ENCODE measurements at regions not wholly inside any gene's neighbourhood (a gene's known extent, or its start where the extent isn't known, plus 50 kb on each side); places are given as distances from the start of the nearest gene placed in this dataset.

GRCh38 chr6:4717124-4717523, 59.1 kb upstream of the CDYL start:
- intact Hi-C loops (cut with DNase I) = no loop called here
- Histone ChIP-seq H3K9me3 (replicated peaks in 1 of 3) (no peaks in the 10 kb centered on the region), H3K4me1 (replicated peaks in 1 of 2) (no peaks in the 10 kb centered on the region), H3K27ac (no peak overlapping the region), H3K27me3 (no peaks in the 10 kb centered on the region), H3K36me3 (replicated peaks in 1 of 2) (no peaks in the 10 kb centered on the region), H3K4me3 (no peak overlapping the region)
- TF ChIP-seq POLR2A (IDR thresholded peaks at IDR 0.05) = no peak
- TF ChIP-seq CTCF (IDR thresholded peaks at IDR 0.05) = no peak
- 78 to 94% (median 88%) methylated on average over 4 of the region's 4 CpGs for WGBS, 4 donors
- no peak for DNase-seq

- H3K36me3 ChIP-seq (replicated peaks in 1 of 2) = no peaks in the 10 kb centered on the region
- no peak for DNase-seq
- intact Hi-C loops (cut with DNase I) = no loop called here
- no peak overlapping the region for H3K27ac ChIP-seq
- WGBS, 4 donors = 88 to 91% (median 89%) methylated on average over 8 of the region's 8 CpGs
- H3K9me3 ChIP-seq (replicated peaks in 1 of 3) = no peaks in the 10 kb centered on the region
- no peak overlapping the region for H3K4me3 ChIP-seq
- H3K4me1 ChIP-seq (replicated peaks in 1 of 2) = no peaks in the 10 kb centered on the region
- TF ChIP-seq POLR2A (IDR thresholded peaks at IDR 0.05) (no peak), CTCF (IDR thresholded peaks at IDR 0.05) (no peak)
- no peaks in the 10 kb centered on the region for H3K27me3 ChIP-seq
Observed at GRCh38 chr6:4714961-4715501, 61.2 kb upstream of the CDYL start.

- DNase-seq = no peak
- Histone ChIP-seq H3K36me3 (replicated peaks in 1 of 2) (no peaks in the 10 kb centered on the region), H3K4me3 (no peak overlapping the region), H3K27me3 (no peaks in the 10 kb centered on the region), H3K9me3 (replicated peaks in 1 of 3) (no peaks in the 10 kb centered on the region), H3K27ac (no peak overlapping the region), H3K4me1 (replicated peaks in 1 of 2) (no peaks in the 10 kb centered on the region)
- intact Hi-C loops (cut with DNase I) = no loop called here
- WGBS, 4 donors = 90 to 92% (median 92%) methylated on average over 9 of the region's 9 CpGs
- TF ChIP-seq CTCF (IDR thresholded peaks at IDR 0.05) (no peak), POLR2A (IDR thresholded peaks at IDR 0.05) (no peak)
Observed at GRCh38 chr6:4712291-4712690, 63.9 kb upstream of the CDYL start.

- no peaks in the 10 kb centered on the region for H3K27me3 ChIP-seq
- 96 to 98% (median 97%) methylated on average over 3 of the region's 3 CpGs for WGBS, 4 donors
- no peaks in the 10 kb centered on the region for H3K4me1 ChIP-seq (replicated peaks in 1 of 2)
- no peaks in the 10 kb centered on the region for H3K36me3 ChIP-seq (replicated peaks in 1 of 2)
- intact Hi-C loops (cut with DNase I) = no loop called here
- H3K9me3 ChIP-seq (replicated peaks in 1 of 3) = no peaks in the 10 kb centered on the region
- no peak overlapping the region for H3K27ac ChIP-seq
- no peak overlapping the region for H3K4me3 ChIP-seq
- DNase-seq = no peak
- TF ChIP-seq CTCF (IDR thresholded peaks at IDR 0.05) = no peak
- TF ChIP-seq POLR2A (IDR thresholded peaks at IDR 0.05) = no peak
Observed at GRCh38 chr6:4707011-4707410, 69.2 kb upstream of the CDYL start.

All from adrenal gland (tissue), 9 donors.